ENCODE measurements at regions not wholly inside any gene's neighbourhood (a gene's known extent, or its start where the extent isn't known, plus 50 kb on each side); places are given as distances from the start of the nearest gene placed in this dataset.

GRCh38 chr2:28694364-28694763, 57.3 kb upstream of the PPP1CB start:
- intact Hi-C loops (cut with DNase I) = no loop called here
- no peak for ATAC-seq

GRCh38 chr2:28695245-28695647, 56.4 kb upstream of the PPP1CB start:
- ATAC-seq (peak in 1 of 2 donors; percentile 52), DNase-seq (no peak)
- intact Hi-C loops (cut with DNase I) = no loop called here

More at GRCh38 chr2:28694364-28694763, 57.3 kb upstream of the PPP1CB start:
- DNase-seq = no peak

GRCh38 chr2:28696261-28696660, 55.4 kb upstream of the PPP1CB start:
- no peak for DNase-seq
- intact Hi-C loops (cut with DNase I) = no loop called here
- ATAC-seq = no peak

- intact Hi-C loops (cut with DNase I) = no loop called here
- DNase-seq = no peak
- no peak for ATAC-seq
These were observed 54.0 kb upstream of the PPP1CB start for GRCh38 chr2:28697602-28698149.

GRCh38 chr2:28698545-28698944, 53.1 kb upstream of the PPP1CB start:
- intact Hi-C loops (cut with DNase I) = no loop called here
- ATAC-seq (no peak), DNase-seq (no peak)

Measured in left cardiac atrium (tissue), 4 donors.